ENCODE measurements at regions not wholly inside any gene's neighbourhood (a gene's known extent, or its start where the extent isn't known, plus 50 kb on each side); places are given as distances from the start of the nearest gene placed in this dataset.
A peak's percentile ranks its signal among the peaks of the same experiment; 100 is the strongest.
"Not testable (repeated sequence)": the region's sequence is repeated elsewhere in the genome, so short reads cannot be mapped to it uniquely, and the experiment has no call there.

DNA sequence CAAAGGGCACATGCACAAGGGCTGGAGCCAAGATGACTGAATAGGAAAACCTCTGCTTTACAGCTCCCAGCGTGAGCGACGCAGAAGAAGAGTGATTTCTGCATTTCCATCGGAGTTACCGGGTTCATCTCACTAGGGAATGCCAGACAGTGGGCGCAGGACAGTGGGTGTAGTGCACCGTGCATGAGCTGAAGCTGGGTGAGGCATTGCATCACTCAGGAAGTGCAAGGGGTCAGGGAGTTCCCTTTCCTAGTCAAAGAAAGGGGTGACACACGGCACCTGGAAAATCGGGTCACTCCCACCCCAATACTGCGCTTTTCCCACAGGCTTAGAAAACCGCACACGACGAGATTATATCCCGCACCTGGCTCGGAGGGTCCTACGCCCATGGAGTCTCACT, 64.5 kb upstream of the HTR1E start:
- not testable (repeated sequence) for DNase-seq

DNA sequence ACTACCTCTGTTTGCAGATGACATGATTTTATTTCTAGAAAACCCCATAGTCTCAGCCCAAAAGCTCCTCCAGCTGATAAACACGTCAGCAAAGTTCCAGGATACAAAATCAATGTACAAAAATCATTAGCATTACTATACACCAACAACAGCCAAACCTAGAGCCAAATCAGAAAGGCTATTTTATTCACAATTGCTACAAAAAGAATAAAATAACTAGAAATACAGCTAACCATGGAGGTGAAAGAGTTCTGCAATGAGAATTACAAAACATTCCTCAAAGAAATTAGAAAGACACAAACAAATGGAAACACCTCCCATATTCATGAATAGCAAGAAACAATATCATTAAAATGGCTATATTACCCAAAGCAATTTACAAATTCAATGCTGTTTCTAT, 65.6 kb upstream of the HTR1E start:
- no peak for DNase-seq

DNA sequence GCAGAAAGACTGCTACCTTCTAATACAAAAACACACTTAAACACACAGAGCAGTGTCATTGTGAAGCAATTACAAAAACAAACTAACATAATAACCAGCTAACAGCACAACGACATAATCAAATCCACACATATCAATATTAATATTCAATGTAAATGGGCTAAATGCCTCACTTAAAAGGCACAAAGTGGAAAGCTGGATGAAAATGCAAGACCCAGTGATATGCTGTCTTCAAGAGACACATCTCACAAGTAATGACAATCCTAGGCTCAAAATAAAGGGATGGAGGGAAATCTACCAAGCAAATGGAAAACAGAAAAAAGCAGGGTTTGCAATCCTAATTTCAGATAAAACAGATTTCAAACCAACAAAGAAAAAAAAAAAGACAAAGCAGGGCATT, 67.8 kb upstream of the HTR1E start:
- DNase-seq = no peak

DNA sequence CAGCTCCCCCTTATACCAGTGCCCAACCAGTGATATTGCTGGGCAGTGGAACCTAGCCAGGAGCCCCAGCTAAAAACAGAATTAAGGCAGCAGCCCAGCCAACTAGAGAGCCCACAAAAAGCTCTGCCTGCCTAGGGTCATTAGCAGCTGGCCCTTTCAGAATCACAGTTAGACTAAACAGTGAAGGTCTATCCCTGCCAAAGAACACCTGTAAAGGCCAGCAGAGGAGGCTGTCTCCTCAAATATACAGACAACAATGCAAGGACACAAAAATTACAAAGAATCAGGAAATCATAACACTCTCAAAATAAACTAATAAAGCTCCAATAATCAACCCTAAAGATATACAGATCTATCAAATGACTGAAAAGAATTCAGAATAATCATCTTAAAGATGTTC, 77.8 kb upstream of the HTR1E start:
- no peak for DNase-seq

DNA sequence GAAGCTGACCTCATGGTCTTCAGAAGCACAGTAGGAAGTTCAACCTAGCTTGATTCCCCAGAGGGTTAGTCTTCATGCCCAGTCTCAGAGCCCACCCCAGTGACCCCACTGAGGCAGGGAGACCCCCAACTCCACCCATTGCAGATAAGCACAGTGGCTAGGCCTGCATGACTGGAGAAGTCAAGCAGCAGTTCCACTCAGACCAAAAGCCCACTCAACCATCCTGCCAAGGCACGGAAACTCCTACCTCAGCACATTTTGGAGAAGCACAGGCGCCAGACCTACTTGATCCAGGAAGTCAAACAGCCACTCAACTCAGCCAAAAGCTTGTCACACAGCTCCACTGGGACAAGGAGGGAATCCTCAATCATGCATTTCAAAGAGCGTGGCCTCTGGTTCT, 78.4 kb upstream of the HTR1E start:
- no peak for DNase-seq

DNA sequence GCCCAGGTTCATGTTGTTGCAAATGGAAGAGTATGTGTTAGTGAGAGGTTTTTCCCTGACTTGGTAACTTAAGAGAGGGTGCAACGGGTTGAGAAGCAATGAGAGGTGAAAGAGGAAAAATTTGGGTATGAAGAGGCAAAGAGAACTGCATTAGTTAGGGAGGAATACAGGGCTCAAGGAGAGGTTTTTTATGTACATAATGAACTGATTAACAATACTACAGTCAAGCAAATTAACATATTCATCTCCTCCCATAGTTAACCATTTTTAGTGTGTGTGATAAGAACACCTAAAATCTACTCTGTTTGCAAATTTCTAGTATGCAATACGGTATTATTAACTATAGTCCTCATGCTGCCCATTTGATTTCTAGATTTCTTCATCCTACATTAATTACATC, 79.5 kb upstream of the HTR1E start:
- no peak for DNase-seq

DNA sequence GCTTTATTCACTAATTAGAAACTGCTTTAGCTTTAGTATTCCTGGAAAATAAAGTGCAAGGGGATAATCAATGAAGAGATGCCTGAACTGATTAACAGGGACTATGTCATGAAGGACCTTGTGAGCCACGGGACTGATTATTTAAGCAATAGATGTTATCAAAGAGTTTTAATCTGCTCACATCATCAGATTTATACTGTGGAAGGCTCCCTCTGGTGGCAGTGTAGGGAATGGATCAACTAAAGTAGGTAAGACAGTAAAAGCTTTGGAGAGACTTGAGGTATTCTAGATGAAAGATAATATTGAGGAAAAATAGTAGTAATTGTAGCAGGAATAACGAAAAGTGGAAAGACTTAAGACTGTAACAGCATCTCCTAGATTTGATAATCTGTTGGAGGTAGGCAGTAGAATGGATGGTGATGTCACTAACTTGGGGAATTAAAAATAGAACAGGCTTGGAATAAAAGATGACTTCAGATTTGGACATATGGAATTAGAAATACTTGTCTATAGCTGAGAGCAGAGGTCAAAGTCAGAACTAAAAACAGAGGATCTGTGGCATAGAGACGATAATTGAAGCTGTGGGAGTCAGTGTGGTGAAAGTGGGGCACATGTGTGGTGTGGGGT, 80.3 kb upstream of the HTR1E start:
- peak in 1 of 2 donors; percentile 2 for DNase-seq

DNA sequence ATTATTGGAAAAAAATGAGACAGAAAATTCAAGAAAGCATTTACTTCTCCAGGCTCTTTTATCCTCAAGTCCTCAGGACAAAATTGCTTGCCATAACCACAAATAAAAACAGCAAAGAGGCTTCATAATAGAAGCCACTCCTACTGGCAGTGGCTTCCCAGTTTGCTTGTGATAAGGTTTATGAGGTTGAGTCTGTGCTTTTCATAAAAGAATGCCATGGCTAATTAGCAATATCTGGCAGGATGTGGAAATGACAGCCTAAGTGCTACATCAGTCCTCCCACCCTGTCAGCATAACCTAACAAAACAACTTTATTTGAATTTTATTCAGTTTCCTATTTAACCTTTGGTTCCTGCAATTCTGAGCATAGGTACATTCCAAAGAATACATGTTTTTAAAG, 80.9 kb upstream of the HTR1E start:
- DNase-seq = no peak

DNA sequence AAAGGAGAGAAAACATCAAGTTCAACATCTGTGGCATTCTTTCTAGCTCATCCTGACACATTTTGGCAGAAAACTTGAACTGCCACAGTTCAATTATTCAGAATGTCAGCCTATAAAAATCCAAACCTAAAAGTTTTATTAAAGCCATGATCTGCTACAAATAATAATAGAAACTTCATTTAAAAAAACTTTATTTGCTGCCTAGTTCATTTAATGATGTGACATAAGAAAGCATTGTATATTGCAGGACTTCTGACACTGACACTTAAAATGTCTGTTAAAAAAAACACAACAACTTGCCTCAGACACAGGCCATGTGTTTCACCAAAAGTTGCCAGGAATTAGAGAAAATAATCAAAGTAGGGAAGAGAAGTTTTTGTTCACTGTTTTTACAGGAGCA, 88.3 kb upstream of the HTR1E start:
- DNase-seq = no peak

DNA sequence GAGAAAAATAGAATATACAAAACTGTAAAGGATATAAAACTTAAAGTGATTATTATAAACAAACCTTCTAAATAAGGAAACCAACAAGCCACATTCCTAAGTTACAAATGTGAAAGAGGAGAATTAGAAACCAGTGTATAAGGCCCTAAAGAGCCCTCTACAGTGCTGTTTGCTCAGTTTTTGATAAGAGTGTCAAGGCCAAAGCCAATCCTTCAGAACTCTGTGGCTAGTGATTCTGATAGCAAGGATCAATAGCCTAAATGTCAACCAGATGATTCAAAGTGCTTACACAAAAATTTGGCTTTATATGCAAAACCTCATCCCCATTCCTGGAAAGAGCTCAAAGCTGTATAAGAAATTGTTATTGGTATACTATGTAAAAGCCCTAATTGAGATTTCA, 104.6 kb upstream of the HTR1E start:
- DNase-seq = no peak

DNA sequence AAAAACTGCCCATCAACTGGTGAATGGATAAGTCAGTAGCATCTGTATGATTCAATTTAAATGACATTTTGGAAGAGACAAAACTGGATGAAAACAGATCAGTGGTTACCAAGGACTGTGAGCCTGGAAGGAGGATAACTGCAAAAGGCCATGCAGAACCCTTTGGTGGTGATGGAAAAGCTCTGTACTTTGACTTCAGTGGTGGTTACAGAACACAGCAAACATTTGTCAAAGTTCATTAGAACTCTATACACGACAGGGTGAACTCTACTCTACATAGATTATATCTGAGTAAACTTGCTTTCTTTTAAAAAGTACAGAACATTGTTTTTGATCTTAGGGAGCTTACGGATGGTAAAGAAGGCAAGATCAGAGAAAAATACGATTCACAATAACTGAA, 111.9 kb upstream of the HTR1E start:
- DNase-seq = no peak

DNA sequence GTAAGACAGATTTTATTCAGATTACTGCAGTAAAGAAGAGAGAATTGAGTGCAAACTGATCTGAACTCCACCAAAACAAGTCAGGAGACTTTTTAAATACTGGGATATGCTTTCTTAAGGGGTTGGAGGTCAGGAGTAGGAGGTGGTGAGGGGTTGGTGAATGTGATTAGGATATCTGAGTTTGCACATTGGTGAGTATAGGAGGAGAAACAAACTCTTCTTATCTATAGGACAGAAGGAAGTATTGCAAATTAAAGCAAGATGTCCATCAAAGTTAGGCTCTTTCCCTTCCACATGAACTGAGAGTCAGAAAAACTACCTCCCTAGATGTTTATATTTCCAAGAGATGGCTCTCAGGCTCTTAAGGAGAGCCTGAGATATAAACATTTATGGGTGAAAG, 114.6 kb upstream of the HTR1E start:
- no peak for DNase-seq

DNA sequence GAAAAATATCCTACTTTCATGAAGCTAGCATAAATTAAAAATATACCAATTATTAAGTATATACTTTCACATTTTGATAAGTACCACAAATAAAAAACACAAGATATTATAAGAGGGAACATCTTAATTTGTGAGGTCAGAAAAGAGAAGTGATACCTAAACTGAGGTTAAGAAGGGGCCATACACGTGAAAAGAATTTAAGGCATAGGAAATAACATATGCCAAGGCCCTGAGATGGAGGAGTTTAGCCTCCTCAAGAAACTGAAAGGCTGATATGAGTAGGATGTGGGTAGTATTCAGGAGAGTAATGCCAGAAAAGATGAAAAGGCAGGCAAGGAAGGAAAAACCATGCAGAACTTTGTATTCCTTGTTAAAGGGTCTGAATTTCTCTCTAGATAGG, 116.6 kb upstream of the HTR1E start:
- no peak for DNase-seq

DNA sequence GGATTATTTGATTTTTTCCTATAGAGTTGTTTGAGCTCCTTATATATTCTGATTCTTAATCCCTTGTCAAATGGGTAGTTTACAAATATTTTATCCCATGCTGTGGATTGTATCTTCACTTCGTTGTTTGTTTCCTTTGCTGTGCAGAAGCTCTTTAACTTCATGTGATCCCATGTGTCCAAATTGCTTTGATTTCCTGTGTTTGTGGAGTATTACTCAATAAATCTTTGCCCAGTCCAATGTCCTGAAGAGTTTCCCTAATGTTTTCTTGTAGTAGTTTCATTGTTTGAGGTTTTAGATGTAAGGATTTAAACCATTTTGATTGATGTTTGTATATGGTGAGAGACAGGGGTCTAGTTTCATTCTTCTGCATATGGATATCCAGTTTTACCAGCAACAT, 143.7 kb upstream of the HTR1E start:
- no peak for DNase-seq

DNA sequence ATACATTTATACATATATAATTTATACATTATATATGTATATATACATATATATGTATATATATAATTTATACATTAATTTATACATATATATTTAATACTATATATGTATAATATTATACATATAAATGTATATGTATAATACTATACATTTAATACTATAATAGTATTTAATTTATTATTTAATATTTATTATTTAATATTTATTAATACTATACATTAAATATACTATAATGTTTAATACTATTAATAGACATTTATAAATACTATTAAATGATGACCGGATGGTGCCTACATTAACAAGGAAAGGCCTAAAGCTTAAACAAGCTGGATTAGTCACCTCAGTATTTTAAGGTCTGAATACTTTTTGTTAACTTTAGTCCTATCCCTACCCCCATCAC, 145.9 kb upstream of the HTR1E start:
- DNase-seq = no peak

DNA sequence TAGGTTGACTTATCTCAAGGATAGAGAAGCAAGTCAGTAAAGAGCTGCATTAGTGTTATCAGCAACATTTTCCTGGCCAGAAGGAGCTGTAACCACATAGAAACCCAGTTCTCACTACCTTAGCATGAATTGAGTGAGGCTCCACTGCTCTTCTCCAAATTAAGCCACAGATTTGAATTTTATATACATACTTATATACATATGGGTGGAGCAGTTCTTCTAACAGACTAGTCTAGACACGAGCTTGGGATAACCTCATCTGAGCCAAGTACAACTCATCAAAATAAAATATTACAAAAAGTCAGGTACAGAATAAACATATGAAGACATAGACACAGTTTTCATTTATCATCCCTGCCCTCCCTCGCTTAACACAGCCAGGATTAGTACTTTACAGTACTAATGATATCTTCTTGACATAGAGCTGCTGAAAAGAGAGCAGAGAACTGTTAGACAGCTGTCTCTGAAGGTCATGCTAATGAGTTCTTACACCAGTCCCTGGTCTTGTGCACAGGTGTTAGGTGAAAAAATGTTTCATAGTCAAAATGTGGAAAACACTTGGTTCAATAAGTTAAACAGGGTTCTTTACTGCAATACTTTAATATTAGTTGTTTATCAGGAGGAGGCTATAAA, 147.4 kb upstream of the HTR1E start:
- no peak for DNase-seq

DNA sequence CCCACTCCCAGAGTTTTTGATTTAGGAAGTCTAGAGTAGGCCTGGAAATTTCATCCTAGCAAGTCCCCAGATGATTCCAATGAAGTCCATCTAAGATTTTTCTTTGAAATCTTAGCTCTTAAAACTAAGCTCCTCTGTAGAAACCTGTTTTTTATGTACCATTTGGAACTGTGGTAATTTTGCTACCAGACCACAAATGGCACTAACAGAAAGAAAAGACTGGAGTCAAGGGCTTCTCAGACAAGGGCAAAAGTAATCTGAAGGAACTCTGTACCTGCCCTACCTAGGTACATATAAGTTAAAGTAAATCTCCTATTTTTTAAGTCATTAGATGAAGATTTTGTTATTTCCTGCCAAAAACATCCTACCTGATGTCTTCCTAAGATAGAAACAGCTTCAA, 155.0 kb upstream of the HTR1E start:
- no peak for DNase-seq

DNA sequence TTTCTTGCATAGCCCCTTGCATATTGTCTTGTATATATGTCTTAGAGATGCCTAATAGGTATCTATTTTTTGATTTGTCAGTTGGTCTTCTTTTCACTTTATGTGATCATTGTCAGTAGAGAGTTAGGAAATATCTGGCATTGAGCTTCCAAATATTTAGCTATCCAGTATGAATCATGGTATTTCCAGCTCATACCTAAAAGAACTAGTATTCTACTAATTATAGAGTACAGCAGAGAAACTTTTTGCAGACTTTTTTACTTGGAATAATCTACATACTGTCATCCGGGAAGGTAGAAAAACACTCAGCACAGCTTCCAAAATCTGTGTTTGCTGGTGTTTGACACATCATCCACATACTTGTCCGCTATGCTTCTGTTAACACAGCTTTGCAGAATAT, 156.4 kb upstream of the HTR1E start:
- no peak for DNase-seq

DNA sequence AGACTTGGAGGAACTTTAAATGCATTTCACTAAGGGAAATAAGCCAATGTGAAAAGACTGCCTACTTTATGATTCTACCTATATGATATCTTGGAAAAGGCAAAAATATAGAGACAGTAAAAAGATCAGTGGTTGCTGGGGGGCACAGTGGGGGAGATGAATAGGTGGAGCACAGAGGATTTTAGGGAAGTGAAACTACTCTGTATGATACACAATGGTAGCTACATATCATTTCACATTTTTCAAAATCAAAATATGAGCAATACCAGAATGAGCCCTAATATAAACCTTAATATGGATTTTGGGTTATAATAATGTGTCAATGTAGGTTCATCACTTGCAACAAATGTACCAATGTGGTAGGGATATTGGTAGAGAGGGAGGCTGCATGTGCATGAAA, 161.4 kb upstream of the HTR1E start:
- no peak for DNase-seq

DNA sequence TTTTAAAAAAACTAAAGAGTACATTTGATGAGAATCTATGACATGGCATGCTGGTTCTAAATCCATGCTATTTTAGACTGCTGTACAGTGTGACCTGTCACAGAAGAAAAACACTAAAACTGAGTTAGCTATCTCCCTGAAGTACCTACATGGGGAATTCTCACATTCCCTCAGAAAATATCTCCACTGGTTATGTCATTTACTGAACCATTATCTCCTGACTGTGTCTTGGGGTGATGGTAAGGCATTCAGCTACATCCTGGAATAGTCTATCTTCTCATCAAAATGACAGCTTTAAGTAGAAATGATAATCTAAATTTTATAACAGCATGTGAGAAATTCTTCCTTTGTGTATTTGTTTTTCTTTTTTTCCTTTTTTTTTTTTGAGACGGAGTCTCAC, 172.1 kb upstream of the HTR1E start:
- DNase-seq = no peak

DNA sequence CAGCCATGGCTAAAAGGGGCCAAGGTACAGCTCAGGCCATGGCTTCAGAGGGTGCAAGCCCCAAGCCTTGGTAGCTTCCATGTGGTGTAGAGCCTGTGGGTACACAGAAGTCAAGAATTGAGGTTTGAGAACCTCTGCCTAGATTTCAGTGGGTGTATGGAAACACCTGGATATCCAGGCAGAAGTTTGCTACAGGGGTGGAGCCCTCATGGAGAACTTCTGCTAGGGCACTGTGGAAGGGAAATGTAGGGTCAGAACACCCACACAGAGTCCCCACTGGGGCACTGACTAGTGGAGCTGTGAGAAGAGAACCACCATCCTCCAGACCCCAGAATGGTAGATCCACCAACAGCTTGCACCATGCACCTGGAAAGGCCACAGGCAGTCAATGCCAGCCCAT, 177.4 kb upstream of the HTR1E start:
- not testable (repeated sequence) for DNase-seq

DNA sequence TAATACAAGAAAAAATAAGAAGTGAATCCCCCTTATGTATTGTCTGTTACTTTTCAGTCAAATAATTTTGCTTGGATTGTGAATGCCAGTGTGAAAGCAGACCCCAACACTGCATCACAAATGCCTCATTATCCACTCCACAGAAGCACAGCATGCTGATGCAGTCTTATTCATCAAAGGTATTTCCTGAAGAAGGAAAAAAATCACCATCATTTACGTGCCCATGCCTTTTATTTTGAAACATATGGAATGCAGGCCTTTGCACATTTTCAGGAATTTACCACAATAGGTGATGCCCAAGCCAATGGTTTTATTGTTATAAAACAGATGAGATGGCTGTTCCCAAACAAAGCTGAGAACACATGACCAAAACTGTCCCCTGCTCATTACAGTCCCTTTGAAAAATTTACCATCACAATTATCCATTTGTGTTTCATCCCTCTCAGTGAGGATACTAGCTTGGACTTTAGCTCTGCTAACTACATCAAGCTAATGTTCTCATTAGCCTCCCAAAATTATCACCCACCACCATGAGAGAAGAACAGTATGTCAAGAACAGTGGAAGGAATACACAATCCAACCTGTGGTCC, 180.6 kb upstream of the HTR1E start:
- DNase-seq = no peak

DNA sequence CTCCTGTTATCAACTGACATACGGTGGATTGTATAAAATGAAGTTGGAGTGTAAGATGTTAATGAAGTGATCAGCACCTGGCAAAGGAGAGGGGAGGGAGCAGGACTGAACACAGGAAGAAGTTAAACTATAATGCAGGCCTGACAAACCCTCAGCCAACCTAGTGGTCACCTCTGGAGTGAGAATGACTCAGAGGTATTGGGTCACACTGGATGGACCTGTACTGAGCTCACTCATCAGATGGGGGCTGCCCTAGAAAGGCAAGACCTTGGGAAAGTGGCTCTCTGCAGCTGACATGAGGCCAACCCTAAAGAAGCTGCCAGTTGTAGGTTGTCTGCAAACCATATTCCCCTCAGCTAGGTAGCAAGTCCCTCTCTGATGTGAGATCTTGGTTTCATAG, 193.3 kb upstream of the HTR1E start:
- no peak for DNase-seq

DNA sequence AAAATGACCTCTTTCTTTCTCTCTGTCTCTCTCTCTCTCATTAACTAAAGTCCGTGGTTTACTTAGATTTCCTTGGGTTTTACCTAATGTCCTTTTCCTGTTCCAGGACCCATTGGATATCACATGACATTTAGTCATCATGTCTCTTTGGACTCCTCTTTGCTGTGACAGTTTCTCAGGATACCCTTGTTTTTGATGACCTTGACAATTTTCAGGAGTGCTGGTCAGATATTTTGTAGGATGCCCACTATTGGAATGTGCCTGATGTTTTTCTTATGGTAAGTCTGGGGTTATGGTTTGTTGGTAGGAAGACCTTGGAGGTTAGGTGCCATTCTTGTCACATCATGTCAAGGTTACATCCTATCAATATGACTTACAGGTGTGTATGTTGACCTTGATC, 199.2 kb upstream of the HTR1E start:
- DNase-seq = no peak

DNA sequence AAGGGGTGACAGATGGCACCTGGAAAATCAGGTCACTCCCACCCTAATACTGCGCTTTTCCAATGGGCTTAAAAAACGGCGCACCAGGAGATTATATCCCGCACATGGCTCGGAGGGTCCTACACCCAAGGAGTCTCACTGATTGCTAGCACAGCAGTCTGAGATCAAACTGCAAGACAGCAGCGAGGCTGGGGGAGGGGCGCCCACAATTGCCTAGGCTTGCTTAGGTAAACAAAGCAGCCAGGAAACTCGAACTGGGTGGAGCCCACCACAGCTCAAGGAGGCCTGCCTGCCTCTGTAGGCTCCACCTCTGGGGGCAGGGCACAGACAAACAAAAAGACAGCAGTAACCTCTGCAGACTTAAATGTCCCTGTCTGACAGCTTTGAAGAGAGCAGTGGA, 205.7 kb upstream of the HTR1E start:
- DNase-seq = not testable (repeated sequence)
